ENCODE measurements at regions not wholly inside any gene's neighbourhood (a gene's known extent, or its start where the extent isn't known, plus 50 kb on each side); places are given as distances from the start of the nearest gene placed in this dataset.

DNA sequence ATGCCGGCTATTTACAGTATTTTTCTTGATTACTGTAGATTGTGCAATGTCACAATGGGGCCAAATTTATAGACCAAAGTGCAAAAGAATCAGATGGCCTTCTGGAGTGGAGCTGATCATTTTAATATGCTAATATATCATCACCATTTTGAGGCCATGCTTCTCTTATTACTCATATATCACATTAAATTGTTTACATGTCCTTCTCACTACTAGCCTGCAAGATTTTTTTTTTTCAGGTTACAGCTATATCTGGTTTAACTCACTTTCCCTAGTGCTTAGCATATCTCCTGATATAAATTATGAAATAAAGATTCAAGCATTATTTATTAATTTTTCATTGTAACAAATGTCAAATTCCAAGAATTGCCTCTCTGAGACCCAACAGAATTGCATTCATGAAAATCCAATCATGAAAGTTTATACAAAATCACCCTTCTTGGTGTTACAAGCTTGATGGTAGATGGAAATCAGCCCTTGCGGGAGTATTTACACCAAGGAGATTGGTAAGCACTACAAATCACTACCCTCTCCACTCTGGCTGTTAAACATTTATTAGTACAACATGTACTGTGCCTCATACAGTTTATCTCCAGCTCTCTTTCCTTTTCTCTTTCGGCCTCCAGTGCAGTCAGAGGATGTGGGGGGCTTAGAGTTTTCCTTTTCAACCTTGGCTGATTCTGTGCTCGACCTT is 703.9 kb downstream of the BRINP1 start:
- TF ChIP-seq SPI1 (IDR thresholded peaks at IDR 0.05; ENCODE audit: borderline replicate concordance, low read depth) (no peak), GABPA (IDR thresholded peaks at IDR 0.05; ENCODE audit: low read depth) (no peak), POLR2AphosphoS5 (IDR thresholded peaks at IDR 0.05; ENCODE audit: low read depth) (no peak)
- TF ChIP-seq, protein P1, sequence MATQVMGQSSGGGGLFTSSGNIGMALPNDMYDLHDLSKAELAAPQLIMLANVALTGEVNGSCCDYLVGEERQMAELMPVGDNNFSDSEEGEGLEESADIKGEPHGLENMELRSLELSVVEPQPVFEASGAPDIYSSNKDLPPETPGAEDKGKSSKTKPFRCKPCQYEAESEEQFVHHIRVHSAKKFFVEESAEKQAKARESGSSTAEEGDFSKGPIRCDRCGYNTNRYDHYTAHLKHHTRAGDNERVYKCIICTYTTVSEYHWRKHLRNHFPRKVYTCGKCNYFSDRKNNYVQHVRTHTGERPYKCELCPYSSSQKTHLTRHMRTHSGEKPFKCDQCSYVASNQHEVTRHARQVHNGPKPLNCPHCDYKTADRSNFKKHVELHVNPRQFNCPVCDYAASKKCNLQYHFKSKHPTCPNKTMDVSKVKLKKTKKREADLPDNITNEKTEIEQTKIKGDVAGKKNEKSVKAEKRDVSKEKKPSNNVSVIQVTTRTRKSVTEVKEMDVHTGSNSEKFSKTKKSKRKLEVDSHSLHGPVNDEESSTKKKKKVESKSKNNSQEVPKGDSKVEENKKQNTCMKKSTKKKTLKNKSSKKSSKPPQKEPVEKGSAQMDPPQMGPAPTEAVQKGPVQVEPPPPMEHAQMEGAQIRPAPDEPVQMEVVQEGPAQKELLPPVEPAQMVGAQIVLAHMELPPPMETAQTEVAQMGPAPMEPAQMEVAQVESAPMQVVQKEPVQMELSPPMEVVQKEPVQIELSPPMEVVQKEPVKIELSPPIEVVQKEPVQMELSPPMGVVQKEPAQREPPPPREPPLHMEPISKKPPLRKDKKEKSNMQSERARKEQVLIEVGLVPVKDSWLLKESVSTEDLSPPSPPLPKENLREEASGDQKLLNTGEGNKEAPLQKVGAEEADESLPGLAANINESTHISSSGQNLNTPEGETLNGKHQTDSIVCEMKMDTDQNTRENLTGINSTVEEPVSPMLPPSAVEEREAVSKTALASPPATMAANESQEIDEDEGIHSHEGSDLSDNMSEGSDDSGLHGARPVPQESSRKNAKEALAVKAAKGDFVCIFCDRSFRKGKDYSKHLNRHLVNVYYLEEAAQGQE (IDR thresholded peaks at IDR 0.05; ENCODE audit: insufficient replicate concordance, low read depth) = no peak
- TF ChIP-seq, protein P2, sequence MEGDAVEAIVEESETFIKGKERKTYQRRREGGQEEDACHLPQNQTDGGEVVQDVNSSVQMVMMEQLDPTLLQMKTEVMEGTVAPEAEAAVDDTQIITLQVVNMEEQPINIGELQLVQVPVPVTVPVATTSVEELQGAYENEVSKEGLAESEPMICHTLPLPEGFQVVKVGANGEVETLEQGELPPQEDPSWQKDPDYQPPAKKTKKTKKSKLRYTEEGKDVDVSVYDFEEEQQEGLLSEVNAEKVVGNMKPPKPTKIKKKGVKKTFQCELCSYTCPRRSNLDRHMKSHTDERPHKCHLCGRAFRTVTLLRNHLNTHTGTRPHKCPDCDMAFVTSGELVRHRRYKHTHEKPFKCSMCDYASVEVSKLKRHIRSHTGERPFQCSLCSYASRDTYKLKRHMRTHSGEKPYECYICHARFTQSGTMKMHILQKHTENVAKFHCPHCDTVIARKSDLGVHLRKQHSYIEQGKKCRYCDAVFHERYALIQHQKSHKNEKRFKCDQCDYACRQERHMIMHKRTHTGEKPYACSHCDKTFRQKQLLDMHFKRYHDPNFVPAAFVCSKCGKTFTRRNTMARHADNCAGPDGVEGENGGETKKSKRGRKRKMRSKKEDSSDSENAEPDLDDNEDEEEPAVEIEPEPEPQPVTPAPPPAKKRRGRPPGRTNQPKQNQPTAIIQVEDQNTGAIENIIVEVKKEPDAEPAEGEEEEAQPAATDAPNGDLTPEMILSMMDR (IDR thresholded peaks at IDR 0.05; ENCODE audit: insufficient read depth, low read length) = no peak
- no peak for DNase-seq (ENCODE audit: low read depth in 1 of 2, low spot score in 1 of 2)
- Histone ChIP-seq H3K27ac (replicated peaks) (no peak overlapping the region), H3K4me3 (replicated peaks; ENCODE audit: insufficient read depth, low read length) (no peak overlapping the region), H3K27me3 (ENCODE audit: insufficient read depth, poor library complexity, severe bottlenecking) (no peaks in the 10 kb centered on the region)

DNA sequence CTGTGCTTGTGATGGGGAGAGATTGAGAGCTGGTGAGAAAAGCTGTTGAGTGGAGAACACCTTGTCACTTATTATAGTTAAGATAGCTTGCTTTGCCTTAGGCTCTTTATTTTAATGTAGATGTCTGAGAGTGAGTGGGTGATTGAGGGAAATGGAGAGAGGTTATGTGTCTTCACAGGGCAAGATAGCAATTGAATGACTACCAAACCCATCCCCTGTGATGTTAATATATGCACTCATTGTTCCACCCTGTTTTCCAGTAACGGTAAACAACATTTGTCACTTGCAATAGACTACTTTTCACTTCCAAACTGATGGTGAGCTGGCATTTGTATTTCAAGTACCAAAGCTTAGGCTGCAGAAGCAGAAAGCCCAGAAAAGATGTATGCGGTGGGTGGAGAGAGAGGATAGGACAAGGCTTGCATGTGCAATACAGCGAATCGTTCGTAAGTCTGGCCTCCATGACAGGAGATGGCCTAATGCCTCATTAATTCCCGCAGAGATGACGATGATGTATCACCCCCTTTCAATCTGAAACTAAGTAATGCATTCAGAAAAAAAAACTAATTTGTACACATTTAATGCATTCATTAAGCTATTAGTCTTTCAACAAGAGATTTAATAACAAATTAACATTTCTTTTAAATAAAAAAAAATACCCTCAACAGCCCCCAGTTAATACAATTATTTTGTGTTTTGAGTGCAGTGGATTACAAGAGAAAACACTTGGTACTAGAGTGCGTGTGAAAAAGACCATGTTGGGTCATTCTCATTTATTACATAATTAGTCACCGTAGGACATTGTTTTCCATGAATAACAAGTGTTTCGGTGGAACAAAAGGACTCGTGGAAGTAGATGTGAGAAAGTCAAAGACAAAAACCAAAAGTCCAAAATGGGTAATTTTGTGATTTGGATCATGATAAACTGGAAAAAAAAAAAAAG is 699.0 kb downstream of the BRINP1 start:
- no peak for DNase-seq (ENCODE audit: low read depth in 1 of 2, low spot score in 1 of 2)
- TF ChIP-seq SPI1 (IDR thresholded peaks at IDR 0.05; ENCODE audit: borderline replicate concordance, low read depth) = no peak
- TF ChIP-seq POLR2AphosphoS5 (IDR thresholded peaks at IDR 0.05; ENCODE audit: low read depth) = no peak
- no peak for TF ChIP-seq GABPA (IDR thresholded peaks at IDR 0.05; ENCODE audit: low read depth)
- TF ChIP-seq, protein P2 (IDR thresholded peaks at IDR 0.05; ENCODE audit: insufficient read depth, low read length) = no peak
- TF ChIP-seq, protein P1 (IDR thresholded peaks at IDR 0.05; ENCODE audit: insufficient replicate concordance, low read depth) = no peak
- Histone ChIP-seq H3K27me3 (ENCODE audit: insufficient read depth, poor library complexity, severe bottlenecking) (no peaks in the 10 kb centered on the region), H3K27ac (replicated peaks) (no peak overlapping the region), H3K4me3 (replicated peaks; ENCODE audit: insufficient read depth, low read length) (no peak overlapping the region)

DNA sequence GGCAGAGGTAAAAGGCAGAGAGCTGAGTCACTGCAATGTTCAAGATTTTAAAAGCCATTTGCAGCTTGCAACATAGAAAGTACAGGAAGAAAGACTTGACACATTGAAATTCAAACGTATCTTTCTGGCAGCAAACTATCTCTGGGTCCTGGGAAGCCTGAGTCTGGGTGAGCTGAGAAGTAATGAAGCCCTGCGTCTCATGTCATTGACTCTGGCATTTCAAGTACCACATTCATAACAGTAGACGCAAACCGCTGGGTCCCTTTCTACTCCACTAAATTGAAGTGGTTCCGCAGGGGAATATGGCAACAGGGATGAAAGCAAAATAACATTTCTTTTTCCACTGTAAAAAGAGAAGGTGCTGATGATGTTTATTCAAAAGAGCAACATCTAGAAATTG is 694.3 kb downstream of the BRINP1 start:
- no peak for DNase-seq (ENCODE audit: low read depth in 1 of 2, low spot score in 1 of 2)

More for the DNA sequence above, 694.3 kb downstream of the BRINP1 start:
- H3K27me3 ChIP-seq (ENCODE audit: insufficient read depth, poor library complexity, severe bottlenecking) = no peaks in the 10 kb centered on the region
- H3K27ac ChIP-seq (replicated peaks) = no peak overlapping the region
- TF ChIP-seq SPI1 (IDR thresholded peaks at IDR 0.05; ENCODE audit: borderline replicate concordance, low read depth) (no peak), GABPA (IDR thresholded peaks at IDR 0.05; ENCODE audit: low read depth) (no peak), POLR2AphosphoS5 (IDR thresholded peaks at IDR 0.05; ENCODE audit: low read depth) (no peak)
- TF ChIP-seq, protein P2 (IDR thresholded peaks at IDR 0.05; ENCODE audit: insufficient read depth, low read length) = no peak
- TF ChIP-seq, protein P1 (IDR thresholded peaks at IDR 0.05; ENCODE audit: insufficient replicate concordance, low read depth) = no peak
- no peak overlapping the region for H3K4me3 ChIP-seq (replicated peaks; ENCODE audit: insufficient read depth, low read length)

Data from HL-60 (cell line).